T1000 (cell line): ENCODE measurements at regions not wholly inside any gene's neighbourhood (a gene's known extent, or its start where the extent isn't known, plus 50 kb on each side); places are given as distances from the start of the nearest gene placed in this dataset.
"Not testable (repeated sequence)": the region's sequence is repeated elsewhere in the genome, so short reads cannot be mapped to it uniquely, and the experiment has no call there.

ENCODE experiments used
- DNase-seq: peaks from one replicate; lab custom pipeline; 2025; ENCODE audit warnings: mixed read lengths; lab: John Stamatoyannopoulos, UW

- DNase-seq: no peak
Measured at GRCh38 chr20:47929368-47930115, 144.3 kb upstream of the SULF2 start.

GRCh38 chr20:47927944-47928343 is 142.7 kb upstream of the SULF2 start:
- DNase-seq: no peak

GRCh38 chr20:47927385-47927851 is 142.1 kb upstream of the SULF2 start:
- DNase-seq: no peak

GRCh38 chr20:47926731-47927130 is 141.4 kb upstream of the SULF2 start:
- DNase-seq: no peak

- no peak for DNase-seq
Measured at GRCh38 chr20:47925593-47925992, 140.3 kb upstream of the SULF2 start.

- DNase-seq: no peak
Measured at GRCh38 chr20:47922269-47922668, 137.0 kb upstream of the SULF2 start.

- DNase-seq: not testable (repeated sequence)
Measured at GRCh38 chr20:47921829-47922228, 136.5 kb upstream of the SULF2 start.

- no peak for DNase-seq
Measured at GRCh38 chr20:47921408-47921807, 136.1 kb upstream of the SULF2 start.

- no peak for DNase-seq
Measured at GRCh38 chr20:47917549-47918070, 132.3 kb upstream of the SULF2 start.

- no peak for DNase-seq
Measured at GRCh38 chr20:47915495-47915894, 130.2 kb upstream of the SULF2 start.

GRCh38 chr20:47914792-47915191 is 129.5 kb upstream of the SULF2 start:
- DNase-seq: no peak

- not testable (repeated sequence) for DNase-seq
Measured at GRCh38 chr20:47912786-47913501, 127.7 kb upstream of the SULF2 start.

GRCh38 chr20:47912165-47912564 is 126.9 kb upstream of the SULF2 start:
- not testable (repeated sequence) for DNase-seq

GRCh38 chr20:47909696-47910369 is 124.6 kb upstream of the SULF2 start:
- not testable (repeated sequence) for DNase-seq

- DNase-seq: not testable (repeated sequence)
Measured at GRCh38 chr20:47908361-47909035, 123.2 kb upstream of the SULF2 start.

- DNase-seq: not testable (repeated sequence)
Measured at GRCh38 chr20:47907951-47908350, 122.7 kb upstream of the SULF2 start.

GRCh38 chr20:47907031-47907675 is 121.9 kb upstream of the SULF2 start:
- DNase-seq: no peak

GRCh38 chr20:47906348-47906660 is 121.0 kb upstream of the SULF2 start:
- DNase-seq: no peak

GRCh38 chr20:47905628-47906347 is 120.5 kb upstream of the SULF2 start:
- no peak for DNase-seq

- DNase-seq: not testable (repeated sequence)
Measured at GRCh38 chr20:47903009-47903408, 117.7 kb upstream of the SULF2 start.

GRCh38 chr20:47899313-47899712 is 114.0 kb upstream of the SULF2 start:
- not testable (repeated sequence) for DNase-seq
